ENCODE measurements at regions not wholly inside any gene's neighbourhood (a gene's known extent, or its start where the extent isn't known, plus 50 kb on each side); places are given as distances from the start of the nearest gene placed in this dataset.
A peak's percentile ranks its signal among the peaks of the same experiment; 100 is the strongest.

DNA sequence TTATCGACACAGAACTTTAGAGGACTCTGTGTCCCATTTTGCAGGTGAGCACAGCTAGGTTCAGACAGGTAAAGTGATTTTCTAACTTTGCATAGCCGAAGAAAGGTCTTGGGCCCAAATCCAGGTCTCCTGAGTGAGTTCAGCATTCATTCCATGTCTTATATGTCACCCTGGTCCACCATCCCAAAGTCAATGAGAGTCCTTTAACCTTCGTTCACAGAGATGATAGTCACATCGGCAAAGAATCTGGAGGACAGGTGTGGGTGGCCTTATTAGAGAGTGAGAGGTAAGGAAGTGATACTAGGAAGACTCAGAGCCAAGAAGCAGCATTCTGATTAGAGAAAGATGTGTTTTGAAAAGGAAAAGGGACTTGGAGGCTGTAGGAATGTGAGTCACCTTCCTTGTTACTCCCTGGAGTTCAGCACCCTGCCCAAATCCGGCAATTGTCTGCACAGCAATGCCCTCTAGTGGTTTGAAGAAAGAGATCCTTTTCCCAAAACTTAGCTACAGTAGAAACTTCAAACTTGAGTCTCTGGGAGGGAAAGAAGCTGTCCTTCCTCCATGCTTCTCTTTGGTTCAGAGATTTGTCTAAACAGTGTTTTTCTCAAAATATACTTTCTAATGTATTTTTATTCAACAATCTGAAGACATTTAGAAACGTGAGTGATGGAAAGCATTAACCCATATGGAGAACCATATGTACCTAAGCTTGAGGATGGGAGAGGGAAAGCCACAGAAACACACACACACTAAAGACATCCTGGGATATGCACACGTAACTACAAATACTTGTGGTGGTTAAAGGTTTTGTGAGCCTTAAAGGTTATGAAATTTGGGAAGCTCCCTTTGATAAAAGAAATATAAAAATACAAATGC is 96.4 kb upstream of the SHISA6 start:
- TF ChIP-seq, protein P1, sequence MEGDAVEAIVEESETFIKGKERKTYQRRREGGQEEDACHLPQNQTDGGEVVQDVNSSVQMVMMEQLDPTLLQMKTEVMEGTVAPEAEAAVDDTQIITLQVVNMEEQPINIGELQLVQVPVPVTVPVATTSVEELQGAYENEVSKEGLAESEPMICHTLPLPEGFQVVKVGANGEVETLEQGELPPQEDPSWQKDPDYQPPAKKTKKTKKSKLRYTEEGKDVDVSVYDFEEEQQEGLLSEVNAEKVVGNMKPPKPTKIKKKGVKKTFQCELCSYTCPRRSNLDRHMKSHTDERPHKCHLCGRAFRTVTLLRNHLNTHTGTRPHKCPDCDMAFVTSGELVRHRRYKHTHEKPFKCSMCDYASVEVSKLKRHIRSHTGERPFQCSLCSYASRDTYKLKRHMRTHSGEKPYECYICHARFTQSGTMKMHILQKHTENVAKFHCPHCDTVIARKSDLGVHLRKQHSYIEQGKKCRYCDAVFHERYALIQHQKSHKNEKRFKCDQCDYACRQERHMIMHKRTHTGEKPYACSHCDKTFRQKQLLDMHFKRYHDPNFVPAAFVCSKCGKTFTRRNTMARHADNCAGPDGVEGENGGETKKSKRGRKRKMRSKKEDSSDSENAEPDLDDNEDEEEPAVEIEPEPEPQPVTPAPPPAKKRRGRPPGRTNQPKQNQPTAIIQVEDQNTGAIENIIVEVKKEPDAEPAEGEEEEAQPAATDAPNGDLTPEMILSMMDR (IDR thresholded peaks at IDR 0.05; ENCODE audit: low read depth, low read length) = 0 out of 2 replicates have a peak, but pooled peaks have one; percentile 14
- no peak overlapping the region for H3K4me3 ChIP-seq (ENCODE audit: low read depth, low read length)

DNA sequence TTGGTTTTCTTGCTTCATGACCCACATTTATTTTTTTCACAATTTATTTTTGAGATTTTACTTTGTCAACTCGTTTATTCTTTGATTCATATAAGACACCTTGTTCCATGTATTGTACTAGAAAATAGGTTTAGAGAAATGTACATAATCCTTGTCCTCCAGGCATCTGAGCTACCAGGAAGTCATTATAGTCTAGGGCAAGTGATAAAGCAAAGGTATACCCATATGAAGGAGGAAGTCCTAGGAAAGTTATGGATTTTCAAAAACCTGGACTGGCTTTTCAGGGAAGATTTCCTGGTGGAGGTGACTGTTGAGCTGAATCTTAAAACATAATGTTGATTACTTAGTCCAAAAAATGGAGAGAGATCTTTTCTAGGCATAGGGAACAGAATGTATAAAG is 98.8 kb upstream of the SHISA6 start:
- TF ChIP-seq, protein P1 (IDR thresholded peaks at IDR 0.05; ENCODE audit: low read depth, low read length) = no peak
- H3K4me3 ChIP-seq (ENCODE audit: low read depth, low read length) = no peak overlapping the region

DNA sequence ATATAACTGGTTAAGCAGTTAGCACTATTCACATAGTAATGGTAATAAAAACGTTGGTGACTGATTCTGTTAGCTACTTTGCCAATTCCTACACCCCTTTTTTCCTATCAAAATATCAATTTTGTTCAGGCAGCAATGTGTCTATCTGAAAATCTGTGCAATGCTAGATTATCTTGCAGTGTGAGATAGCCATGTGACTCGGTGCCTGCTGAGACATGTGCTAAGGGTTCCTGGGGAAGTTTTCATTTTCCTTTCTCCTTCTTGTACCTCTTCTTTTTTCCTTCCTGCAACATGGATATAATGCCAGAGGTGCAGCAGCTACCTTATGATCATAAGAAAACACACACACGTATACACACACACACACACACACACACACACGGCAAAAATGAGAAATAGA is 100.5 kb upstream of the SHISA6 start:
- no peak overlapping the region for H3K4me3 ChIP-seq (ENCODE audit: low read depth, low read length)
- TF ChIP-seq, protein P1 (IDR thresholded peaks at IDR 0.05; ENCODE audit: low read depth, low read length) = no peak

DNA sequence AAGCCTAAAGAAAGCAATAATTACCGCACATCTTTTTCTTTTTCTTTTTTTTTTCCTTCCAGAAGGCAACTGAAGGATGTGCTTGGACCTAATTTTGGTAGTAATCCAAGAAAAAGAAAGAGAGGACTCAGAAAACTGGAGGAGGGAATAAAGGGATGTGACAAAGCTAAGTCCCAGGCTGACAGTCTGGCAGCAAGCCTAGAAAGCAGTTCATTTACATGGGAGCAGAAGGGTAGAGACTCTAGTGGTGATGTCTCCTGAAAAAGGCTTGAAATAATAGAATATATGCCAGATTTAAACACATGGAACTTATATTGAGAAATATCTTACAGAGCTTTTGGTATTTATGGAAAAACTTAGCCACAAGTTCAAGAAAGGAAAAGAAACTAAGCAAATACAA is 101.0 kb upstream of the SHISA6 start:
- H3K4me3 ChIP-seq (ENCODE audit: low read depth, low read length) = no peak overlapping the region
- TF ChIP-seq, protein P1 (IDR thresholded peaks at IDR 0.05; ENCODE audit: low read depth, low read length) = no peak

DNA sequence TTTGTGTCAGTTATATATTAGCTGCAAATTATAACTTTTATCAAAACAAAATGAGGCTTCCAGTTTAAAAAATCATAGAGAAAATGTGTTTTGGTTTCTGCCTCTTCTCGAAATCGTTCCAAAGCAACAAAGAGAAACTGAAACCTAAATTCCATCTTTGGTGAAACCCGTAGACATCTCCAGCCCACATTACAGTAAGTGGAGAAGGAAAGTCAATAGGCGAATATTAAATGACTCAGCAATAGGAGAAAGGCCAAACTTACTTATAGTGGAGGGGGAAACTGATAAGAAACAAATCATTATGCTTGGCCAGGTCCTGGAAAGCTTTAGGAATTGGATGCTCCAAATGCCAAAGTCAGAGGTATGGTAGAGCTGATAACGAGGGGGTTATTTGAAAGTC is 103.0 kb upstream of the SHISA6 start:
- no peak overlapping the region for H3K4me3 ChIP-seq (ENCODE audit: low read depth, low read length)
- TF ChIP-seq, protein P1 (IDR thresholded peaks at IDR 0.05; ENCODE audit: low read depth, low read length) = no peak

DNA sequence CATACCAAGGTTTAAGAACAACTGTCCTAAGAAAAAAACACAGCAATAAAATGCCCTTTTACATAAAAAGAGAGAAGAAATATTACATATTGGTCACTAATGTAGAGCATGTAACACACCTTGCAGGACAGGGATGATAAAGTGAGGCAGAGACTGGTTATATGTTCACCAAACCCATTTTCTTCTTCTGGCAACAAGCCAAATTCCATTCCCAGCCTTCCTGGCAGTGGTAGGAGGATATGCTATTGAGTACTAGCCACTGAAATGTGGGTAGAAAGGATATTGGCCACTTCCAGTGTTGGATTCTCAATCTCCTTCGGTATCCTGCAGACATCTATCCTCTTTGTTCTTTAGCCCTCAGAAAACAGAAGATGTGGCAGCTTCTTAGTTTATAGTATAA is 105.2 kb upstream of the SHISA6 start:
- TF ChIP-seq, protein P1 (IDR thresholded peaks at IDR 0.05; ENCODE audit: low read depth, low read length) = no peak

DNA sequence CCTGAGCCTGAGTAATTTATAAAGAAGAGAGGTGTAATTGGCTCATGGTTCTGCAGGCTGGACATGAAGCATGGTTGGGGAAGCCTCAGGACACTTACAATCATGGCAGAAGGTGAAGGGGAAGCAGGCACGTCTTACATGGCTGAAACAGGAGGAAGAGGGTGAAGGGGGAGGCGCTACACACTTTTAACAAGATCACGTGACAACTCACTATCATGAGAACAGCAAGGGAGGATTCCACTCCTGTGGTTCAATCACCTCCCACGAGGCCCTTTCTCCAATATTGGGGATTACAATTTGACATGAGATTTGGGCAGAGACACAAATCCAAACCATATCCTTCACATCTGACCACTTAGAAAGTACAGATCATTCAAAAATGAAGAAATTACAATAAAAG is 110.6 kb upstream of the SHISA6 start:
- TF ChIP-seq, protein P1 (IDR thresholded peaks at IDR 0.05; ENCODE audit: low read depth, low read length) = no peak
- no peak overlapping the region for H3K4me3 ChIP-seq (ENCODE audit: low read depth, low read length)

More for the DNA sequence above, 105.2 kb upstream of the SHISA6 start:
- no peak overlapping the region for H3K4me3 ChIP-seq (ENCODE audit: low read depth, low read length)
